Gastroesophageal sphincter (tissue), 4 donors: ENCODE measurements at regions not wholly inside any gene's neighbourhood (a gene's known extent, or its start where the extent isn't known, plus 50 kb on each side); places are given as distances from the start of the nearest gene placed in this dataset.

Source experiments
- ATAC-seq: fragments of 150-250 bp; one replicate; pipeline ENCODE4 v1.9.1; 2016; ENCODE audit warnings: mild to moderate bottlenecking, moderate library complexity
- H3K27ac ChIP-seq, 4 donors: fragments of 200-600 bp; sonication (generic) in 3 of 4; 1 replicate in 3 of 4; 2 replicates in 1 of 4; pipeline ENCODE4 v1.5.1; 2016 to 2019
- H3K27me3 ChIP-seq: fragments of 200-600 bp; sonication (generic); one replicate; pipeline ENCODE4 v1.5.1; 2019
- H3K36me3 ChIP-seq, 2 donors: fragments of 200-600 bp; sonication (generic); one replicate each; pipeline ENCODE4 v1.5.1; 2019; ENCODE audit warnings: control low read depth in 1 of 2
- H3K4me1 ChIP-seq, 3 donors: fragments of 200-600 bp; sonication (generic); 1 replicate in 2 of 3; 2 replicates in 1 of 3; pipeline ENCODE4 v1.5.1; 2016 to 2019; ENCODE audit warnings: control low read depth in 2 of 3
- H3K4me3 ChIP-seq, 2 donors: fragments of 200-600 bp; sonication (generic); one replicate each; pipeline ENCODE4 v1.5.1; 2019; ENCODE audit warnings: mild to moderate bottlenecking in 1 of 2, moderate library complexity in 1 of 2
- H3K9me3 ChIP-seq, 3 donors: fragments of 200-600 bp; sonication (generic); one replicate each; pipeline ENCODE4 v1.5.1; 2017 to 2019; ENCODE audit warnings: control low read depth in 2 of 3
- EP300 ChIP-seq: sonication (generic); formaldehyde crosslinking; IDR thresholded peaks from one replicate; pipeline ENCODE4 v1.6.1; 2017; ENCODE audit warnings: antibody characterized with exemption, mild to moderate bottlenecking
- POLR2A ChIP-seq, 2 donors: fragments of 450-650 bp; IDR thresholded peaks; one replicate each; pipeline ENCODE4 v1.6.1; 2017; ENCODE audit warnings: antibody characterized with exemption in 2 of 2, mild to moderate bottlenecking in 2 of 2, moderate library complexity in 1 of 2
- POLR2AphosphoS5 ChIP-seq: sonication (generic); formaldehyde crosslinking; IDR thresholded peaks from one replicate; pipeline ENCODE4 v1.6.1; 2017; ENCODE audit warnings: antibody characterized with exemption
- WGBS, 2 donors: methylation state at CpG; one replicate each; pipeline ENCODE4 v1.1.5; 2018; ENCODE audit warnings: low coverage in 1 of 2; 5-methylcytosine and 5-hydroxymethylcytosine counted together
- TF ChIP-seq, protein P1 (sequence below), 4 experiments: fragments of 200-600 bp in 2 of 4; fragments of 450-650 bp in 2 of 4; sonication (generic) in 1 of 4; IDR thresholded peaks; one replicate each; pipeline ENCODE4 v1.5.1; 2017 to 2019; ENCODE audit warnings: antibody characterized with exemption in 4 of 4, mild to moderate bottlenecking in 2 of 4, moderate library complexity in 2 of 4

GRCh38 chr11:70698871-70699270, 300.5 kb downstream of the CTTN start:
- H3K4me1 ChIP-seq, result no peaks in the 10 kb centered on the region
- no peak for TF ChIP-seq POLR2AphosphoS5
- TF ChIP-seq, protein P1, sequence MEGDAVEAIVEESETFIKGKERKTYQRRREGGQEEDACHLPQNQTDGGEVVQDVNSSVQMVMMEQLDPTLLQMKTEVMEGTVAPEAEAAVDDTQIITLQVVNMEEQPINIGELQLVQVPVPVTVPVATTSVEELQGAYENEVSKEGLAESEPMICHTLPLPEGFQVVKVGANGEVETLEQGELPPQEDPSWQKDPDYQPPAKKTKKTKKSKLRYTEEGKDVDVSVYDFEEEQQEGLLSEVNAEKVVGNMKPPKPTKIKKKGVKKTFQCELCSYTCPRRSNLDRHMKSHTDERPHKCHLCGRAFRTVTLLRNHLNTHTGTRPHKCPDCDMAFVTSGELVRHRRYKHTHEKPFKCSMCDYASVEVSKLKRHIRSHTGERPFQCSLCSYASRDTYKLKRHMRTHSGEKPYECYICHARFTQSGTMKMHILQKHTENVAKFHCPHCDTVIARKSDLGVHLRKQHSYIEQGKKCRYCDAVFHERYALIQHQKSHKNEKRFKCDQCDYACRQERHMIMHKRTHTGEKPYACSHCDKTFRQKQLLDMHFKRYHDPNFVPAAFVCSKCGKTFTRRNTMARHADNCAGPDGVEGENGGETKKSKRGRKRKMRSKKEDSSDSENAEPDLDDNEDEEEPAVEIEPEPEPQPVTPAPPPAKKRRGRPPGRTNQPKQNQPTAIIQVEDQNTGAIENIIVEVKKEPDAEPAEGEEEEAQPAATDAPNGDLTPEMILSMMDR (IDR thresholded peaks at IDR 0.05), result no peak
- no peak for TF ChIP-seq POLR2A (IDR thresholded peaks at IDR 0.05)
- no peak for TF ChIP-seq EP300
- 76 to 79% methylated on average over 2 of the region's 2 CpGs for WGBS, 2 donors
- peaks cover 0 to 21% of the 10 kb centered on the region in 2 donors for H3K36me3 ChIP-seq
- ATAC-seq, result no peak
- no peak overlapping the region for H3K27ac ChIP-seq
- no peak overlapping the region for H3K4me3 ChIP-seq
- peaks cover 0 to 7% (median 0%) of the 10 kb centered on the region in 3 donors for H3K9me3 ChIP-seq
- no peaks in the 10 kb centered on the region for H3K27me3 ChIP-seq

DNA sequence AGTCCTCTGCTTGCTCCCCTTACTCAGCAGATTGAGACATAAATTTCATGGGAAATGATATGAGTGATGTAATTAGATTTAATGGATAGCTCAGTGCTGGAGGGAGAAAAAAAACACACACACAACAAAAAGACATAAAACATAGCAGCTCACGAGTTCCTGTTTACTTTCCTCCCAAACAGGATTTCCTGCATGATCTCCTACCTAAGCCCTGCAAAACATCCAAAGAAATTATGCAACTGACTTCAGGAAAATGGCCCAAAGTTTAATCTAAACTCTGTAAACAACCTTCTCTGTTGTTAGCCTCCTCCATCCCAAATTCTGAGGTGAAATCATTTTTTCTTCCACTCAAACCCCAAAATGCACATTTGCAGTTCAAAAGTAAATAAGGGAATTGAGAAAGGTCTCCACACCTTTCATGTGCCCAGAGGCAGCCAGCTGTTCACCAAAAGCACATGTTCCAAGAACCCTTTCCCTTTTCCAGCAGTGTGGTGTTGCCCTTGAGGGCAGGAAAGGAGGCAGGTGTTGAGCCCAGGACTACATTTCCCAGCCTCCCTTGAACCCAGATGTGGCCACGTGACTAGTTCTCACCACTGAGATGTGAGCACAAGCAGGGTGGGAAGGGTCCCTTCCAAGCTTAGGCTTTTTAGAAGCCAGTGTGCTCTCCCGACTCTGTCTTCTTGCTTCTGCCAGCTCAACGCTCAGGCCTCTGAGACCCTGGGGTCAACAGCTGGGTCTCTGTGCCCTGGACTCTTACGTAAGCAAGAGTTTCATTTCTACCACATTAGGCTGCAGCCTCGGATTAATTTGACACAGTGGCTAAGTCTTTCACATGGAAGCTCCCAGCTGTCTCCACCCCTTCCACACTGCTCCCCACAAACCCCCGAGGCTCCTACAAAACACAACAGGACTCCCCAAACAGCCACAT, 301.2 kb downstream of the CTTN start:
- peaks cover 0 to 7% (median 0%) of the 10 kb centered on the region in 3 donors for H3K9me3 ChIP-seq
- ATAC-seq, result no peak
- WGBS, 2 donors, result 50 to 60% methylated on average over 3 to 6 of the region's 7 CpGs
- no peak overlapping the region for H3K27ac ChIP-seq
- TF ChIP-seq POLR2A (IDR thresholded peaks at IDR 0.05) (no peak), POLR2AphosphoS5 (no peak), EP300 (no peak)
- TF ChIP-seq, protein P1 (IDR thresholded peaks at IDR 0.05), result no peak
- no peak overlapping the region for H3K4me3 ChIP-seq
- H3K36me3 ChIP-seq, result peaks cover 0 to 21% of the 10 kb centered on the region in 2 donors
- no peaks in the 10 kb centered on the region for H3K4me1 ChIP-seq
- no peaks in the 10 kb centered on the region for H3K27me3 ChIP-seq

DNA sequence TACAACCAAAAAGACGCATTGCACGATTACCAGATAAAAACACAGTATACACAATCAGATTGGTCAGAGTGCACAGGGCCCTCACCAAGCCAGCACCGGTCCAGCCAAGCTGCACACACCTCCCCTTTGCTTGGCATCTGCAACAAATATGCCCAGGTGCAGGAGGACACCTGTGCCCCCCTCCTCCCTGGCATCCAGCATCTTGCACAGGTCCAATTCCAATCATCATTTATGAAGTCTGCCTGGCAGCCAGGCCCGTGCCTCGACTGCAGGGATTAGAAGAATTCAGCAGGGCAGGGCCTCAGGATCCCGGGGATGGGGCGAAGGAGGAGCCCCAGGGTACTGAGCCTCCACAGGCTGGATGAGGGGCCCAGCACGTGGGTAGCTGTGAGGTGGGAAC, 302.1 kb downstream of the CTTN start:
- 79% methylated on average over 2 of the region's 8 CpGs; no CpG with 5 or more reads in 1 of the 2 donors for WGBS, 2 donors
- ATAC-seq, result no peak

GRCh38 chr11:70700871-70701270, 302.5 kb downstream of the CTTN start:
- H3K36me3 ChIP-seq, result peaks cover 0 to 18% of the 10 kb centered on the region in 2 donors
- H3K9me3 ChIP-seq, result peaks cover 0 to 7% (median 0%) of the 10 kb centered on the region in 3 donors
- ATAC-seq, result no peak
- no peaks in the 10 kb centered on the region for H3K27me3 ChIP-seq
- TF ChIP-seq EP300 (no peak), POLR2AphosphoS5 (no peak), POLR2A (IDR thresholded peaks at IDR 0.05) (no peak)
- TF ChIP-seq, protein P1 (IDR thresholded peaks at IDR 0.05), result no peak
- 30 to 51% methylated on average over 2 to 5 of the region's 5 CpGs for WGBS, 2 donors
- no peak overlapping the region for H3K27ac ChIP-seq
- H3K4me1 ChIP-seq, result no peaks in the 10 kb centered on the region
- no peak overlapping the region for H3K4me3 ChIP-seq

More for the DNA sequence above, 302.1 kb downstream of the CTTN start:
- no peak overlapping the region for H3K27ac ChIP-seq
- no peaks in the 10 kb centered on the region for H3K4me1 ChIP-seq
- peaks cover 0 to 7% (median 0%) of the 10 kb centered on the region in 3 donors for H3K9me3 ChIP-seq
- H3K27me3 ChIP-seq, result no peaks in the 10 kb centered on the region
- TF ChIP-seq EP300, result no peak
- no peak for TF ChIP-seq POLR2AphosphoS5
- TF ChIP-seq, protein P1 (IDR thresholded peaks at IDR 0.05), result no peak
- no peak for TF ChIP-seq POLR2A (IDR thresholded peaks at IDR 0.05)
- peaks cover 0 to 21% of the 10 kb centered on the region in 2 donors for H3K36me3 ChIP-seq
- H3K4me3 ChIP-seq, result no peak overlapping the region
